GM10266 (cell line): ENCODE measurements at regions not wholly inside any gene's neighbourhood (a gene's known extent, or its start where the extent isn't known, plus 50 kb on each side); places are given as distances from the start of the nearest gene placed in this dataset.

Experiments
- DNase-seq: peaks from one replicate; pipeline ENCODE4 v3.0.0; 2012; ENCODE audit errors: extremely low spot score
- CTCF ChIP-seq: IDR thresholded peaks from 2 replicates; pipeline ENCODE4 v1.5.1; 2012; ENCODE audit warnings: mild to moderate bottlenecking, low read depth; ENCODE audit not compliant: control insufficient read depth, insufficient read depth; ENCODE audit errors: missing control alignments

- no peak for TF ChIP-seq CTCF
- DNase-seq: no peak
Measured at GRCh38 chr12:45102818-45103217, 51.9 kb upstream of the DBX2 start.

- TF ChIP-seq CTCF: no peak
- DNase-seq: no peak
Measured at GRCh38 chr12:45105996-45106395, 55.1 kb upstream of the DBX2 start.

GRCh38 chr12:45112306-45112705 lies 61.4 kb upstream of the DBX2 start:
- TF ChIP-seq CTCF: no peak
- DNase-seq: no peak

GRCh38 chr12:45121224-45121623 lies 70.3 kb upstream of the DBX2 start:
- TF ChIP-seq CTCF: no peak
- no peak for DNase-seq

GRCh38 chr12:45122768-45123380 lies 72.0 kb upstream of the DBX2 start:
- DNase-seq: no peak
- peak; percentile 17 for TF ChIP-seq CTCF

GRCh38 chr12:45124485-45125155 lies 73.7 kb upstream of the DBX2 start:
- no peak for DNase-seq
- no peak for TF ChIP-seq CTCF

GRCh38 chr12:45125997-45126396 lies 75.1 kb upstream of the DBX2 start:
- DNase-seq: no peak
- TF ChIP-seq CTCF: no peak
